ENCODE measurements at regions not wholly inside any gene's neighbourhood (a gene's known extent, or its start where the extent isn't known, plus 50 kb on each side); places are given as distances from the start of the nearest gene placed in this dataset.

DNA sequence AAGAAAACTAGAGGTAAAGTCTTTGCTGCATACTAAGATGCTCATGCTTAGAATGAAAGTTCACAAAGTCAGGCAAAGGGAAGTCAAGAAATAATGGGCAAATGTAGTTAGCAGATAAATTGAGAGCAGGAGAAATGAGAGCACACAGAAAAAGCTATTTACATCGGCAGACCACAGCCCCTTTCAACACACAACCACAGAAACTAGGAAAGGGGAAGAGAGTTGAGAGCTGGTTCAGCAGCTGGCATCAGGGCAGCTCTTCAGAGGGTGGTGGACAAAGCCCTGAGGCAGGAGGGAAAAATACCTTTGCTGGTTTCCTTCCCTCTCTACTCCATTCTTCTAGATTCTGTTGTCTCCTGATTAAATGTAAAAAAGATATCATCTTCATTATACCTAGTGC, 95.4 kb upstream of the ANO4 start:
- no peak for DNase-seq (ENCODE audit: low read depth)
- TF ChIP-seq, protein P1, sequence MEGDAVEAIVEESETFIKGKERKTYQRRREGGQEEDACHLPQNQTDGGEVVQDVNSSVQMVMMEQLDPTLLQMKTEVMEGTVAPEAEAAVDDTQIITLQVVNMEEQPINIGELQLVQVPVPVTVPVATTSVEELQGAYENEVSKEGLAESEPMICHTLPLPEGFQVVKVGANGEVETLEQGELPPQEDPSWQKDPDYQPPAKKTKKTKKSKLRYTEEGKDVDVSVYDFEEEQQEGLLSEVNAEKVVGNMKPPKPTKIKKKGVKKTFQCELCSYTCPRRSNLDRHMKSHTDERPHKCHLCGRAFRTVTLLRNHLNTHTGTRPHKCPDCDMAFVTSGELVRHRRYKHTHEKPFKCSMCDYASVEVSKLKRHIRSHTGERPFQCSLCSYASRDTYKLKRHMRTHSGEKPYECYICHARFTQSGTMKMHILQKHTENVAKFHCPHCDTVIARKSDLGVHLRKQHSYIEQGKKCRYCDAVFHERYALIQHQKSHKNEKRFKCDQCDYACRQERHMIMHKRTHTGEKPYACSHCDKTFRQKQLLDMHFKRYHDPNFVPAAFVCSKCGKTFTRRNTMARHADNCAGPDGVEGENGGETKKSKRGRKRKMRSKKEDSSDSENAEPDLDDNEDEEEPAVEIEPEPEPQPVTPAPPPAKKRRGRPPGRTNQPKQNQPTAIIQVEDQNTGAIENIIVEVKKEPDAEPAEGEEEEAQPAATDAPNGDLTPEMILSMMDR (IDR thresholded peaks at IDR 0.05; ENCODE audit: control insufficient read depth, extremely low read depth, insufficient read depth): no peak
- H3K4me3 ChIP-seq (ENCODE audit: low read depth, low read length): no peak overlapping the region

DNA sequence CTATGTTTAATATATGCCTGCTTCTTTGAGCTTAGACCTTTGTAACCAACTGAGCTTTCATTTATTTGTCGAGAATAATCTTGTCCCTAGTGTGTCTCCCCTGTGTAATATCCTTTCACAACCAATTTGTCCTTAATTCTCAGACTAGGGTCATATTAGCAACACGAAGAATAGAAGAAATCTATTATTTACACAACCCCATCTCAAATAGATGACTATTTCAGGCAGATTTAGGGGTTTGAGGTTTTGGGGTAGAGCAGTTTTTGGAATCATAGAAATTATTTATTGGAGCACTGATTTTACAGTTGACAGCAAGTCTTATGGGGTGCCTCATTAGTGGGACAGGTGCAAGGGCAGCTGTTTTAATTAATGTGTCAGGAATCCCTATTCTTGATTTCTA, 91.2 kb upstream of the ANO4 start:
- no peak overlapping the region for H3K4me3 ChIP-seq (ENCODE audit: low read depth, low read length)
- DNase-seq (ENCODE audit: low read depth): no peak
- TF ChIP-seq, protein P1 (IDR thresholded peaks at IDR 0.05; ENCODE audit: control insufficient read depth, extremely low read depth, insufficient read depth): no peak

DNA sequence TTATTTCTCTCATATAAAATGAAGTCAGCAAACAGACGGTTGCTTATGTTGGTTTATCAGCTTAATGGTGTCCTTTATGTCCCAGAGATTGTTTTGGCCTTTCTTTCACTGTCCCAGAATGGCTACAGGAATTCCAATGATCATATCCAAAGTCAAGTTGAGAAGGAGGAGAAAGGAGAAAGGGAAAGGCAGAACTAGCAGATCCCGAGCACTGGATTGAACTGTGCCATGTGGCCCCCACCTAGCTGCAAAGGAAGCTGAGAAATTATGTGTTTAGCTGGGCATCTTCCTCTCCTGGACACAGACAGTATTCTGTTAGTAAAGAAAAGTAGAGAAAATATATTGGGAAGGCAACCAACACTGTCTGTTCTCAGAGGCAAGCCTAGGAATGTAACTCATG, 90.7 kb upstream of the ANO4 start:
- DNase-seq (ENCODE audit: low read depth): no peak
- H3K4me3 ChIP-seq (ENCODE audit: low read depth, low read length): no peak overlapping the region
- TF ChIP-seq, protein P1 (IDR thresholded peaks at IDR 0.05; ENCODE audit: control insufficient read depth, extremely low read depth, insufficient read depth): no peak

DNA sequence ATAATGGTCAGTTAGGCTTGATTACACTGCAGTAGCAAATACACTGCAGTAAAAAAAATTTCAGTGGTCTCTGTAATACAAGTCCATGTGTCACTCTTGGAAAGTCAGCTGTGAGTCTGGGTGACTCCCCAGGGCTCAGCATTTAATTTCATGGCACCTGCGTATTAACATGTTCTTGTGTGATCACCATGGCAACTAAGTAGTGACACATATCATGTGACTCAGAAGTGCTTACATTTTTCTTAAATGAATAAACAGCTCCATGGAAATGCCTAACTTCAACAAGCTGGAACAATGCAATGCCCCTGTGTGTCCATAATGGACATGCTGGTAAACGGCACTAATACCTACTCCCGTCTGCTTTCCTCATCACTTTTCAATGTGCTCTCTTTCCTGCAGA, 88.5 kb upstream of the ANO4 start:
- TF ChIP-seq, protein P1 (IDR thresholded peaks at IDR 0.05; ENCODE audit: control insufficient read depth, extremely low read depth, insufficient read depth): no peak
- H3K4me3 ChIP-seq (ENCODE audit: low read depth, low read length): no peak overlapping the region
- DNase-seq (ENCODE audit: low read depth): no peak

DNA sequence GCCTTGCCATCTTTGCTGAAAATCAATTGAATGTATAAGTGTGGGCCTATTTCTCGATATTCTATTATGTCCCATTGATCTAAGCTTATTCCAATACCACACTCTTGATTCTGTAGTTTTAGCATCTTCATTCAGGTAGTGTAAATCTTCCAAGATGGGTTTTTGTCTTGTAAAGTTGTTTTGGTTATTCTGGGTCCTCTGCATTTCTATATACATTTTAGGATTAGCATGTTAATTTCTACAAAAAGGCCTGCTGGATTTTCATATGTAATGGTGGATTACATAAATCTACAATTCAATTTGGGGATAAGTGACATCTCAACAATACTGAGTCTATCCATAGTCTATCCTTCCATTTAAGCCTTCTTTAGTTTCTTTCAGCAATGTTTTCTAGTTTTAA, 86.0 kb upstream of the ANO4 start:
- H3K4me3 ChIP-seq (ENCODE audit: low read depth, low read length): no peak overlapping the region
- TF ChIP-seq, protein P1 (IDR thresholded peaks at IDR 0.05; ENCODE audit: control insufficient read depth, extremely low read depth, insufficient read depth): no peak
- no peak for DNase-seq (ENCODE audit: low read depth)

DNA sequence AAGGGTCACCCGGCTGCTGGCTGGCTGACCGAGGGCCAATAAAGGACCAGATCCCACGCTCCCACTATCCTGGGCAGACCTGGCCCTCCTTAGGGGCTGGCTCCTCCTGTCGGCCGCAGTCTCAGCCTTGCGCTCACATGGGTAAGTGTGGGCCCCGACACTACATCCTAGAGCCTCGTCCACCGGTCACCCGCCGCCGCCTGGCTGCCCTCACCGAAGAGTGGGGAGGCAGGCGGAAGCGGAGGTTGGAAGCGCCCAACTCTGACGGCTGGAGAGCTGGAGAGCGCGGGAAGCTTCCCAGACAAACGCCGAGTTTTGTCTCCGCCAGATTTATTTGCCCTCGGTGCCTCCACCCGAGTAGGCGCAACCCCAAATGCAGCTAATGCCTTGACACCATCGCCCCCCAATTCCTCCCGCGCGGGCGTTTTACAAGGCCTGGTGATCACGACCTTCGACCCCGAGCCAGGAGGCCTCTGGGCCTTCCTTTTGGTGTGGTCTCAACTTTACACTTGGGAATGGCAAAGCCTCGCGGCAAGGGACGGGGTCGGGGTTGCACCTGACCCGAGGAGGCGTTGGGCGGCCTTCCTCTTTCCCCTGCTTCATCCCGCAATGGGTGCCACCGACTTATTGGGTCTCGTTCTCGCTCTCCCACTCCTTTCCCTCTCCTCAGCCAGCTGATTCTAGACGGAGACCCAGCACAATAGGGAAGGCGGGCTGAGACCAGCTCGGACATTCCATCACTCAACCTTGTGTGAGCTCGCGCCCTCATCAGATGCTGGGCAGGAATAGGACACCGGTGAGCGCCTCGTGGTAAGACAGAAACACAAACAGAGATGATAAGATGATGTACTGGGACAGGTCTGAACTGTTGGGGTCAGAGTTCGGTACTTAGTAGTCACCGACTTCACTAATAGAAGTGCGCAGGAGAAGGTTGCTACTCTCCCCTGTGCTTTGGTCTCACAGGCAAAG, 78.3 kb upstream of the ANO4 start:
- no peak overlapping the region for H3K4me3 ChIP-seq (ENCODE audit: low read depth, low read length)
- DNase-seq (ENCODE audit: low read depth): no peak
- TF ChIP-seq, protein P1 (IDR thresholded peaks at IDR 0.05; ENCODE audit: control insufficient read depth, extremely low read depth, insufficient read depth): no peak

Measured in LNCaP clone FGC (cell line).